ENCODE measurements at regions not wholly inside any gene's neighbourhood (a gene's known extent, or its start where the extent isn't known, plus 50 kb on each side); places are given as distances from the start of the nearest gene placed in this dataset.

DNA sequence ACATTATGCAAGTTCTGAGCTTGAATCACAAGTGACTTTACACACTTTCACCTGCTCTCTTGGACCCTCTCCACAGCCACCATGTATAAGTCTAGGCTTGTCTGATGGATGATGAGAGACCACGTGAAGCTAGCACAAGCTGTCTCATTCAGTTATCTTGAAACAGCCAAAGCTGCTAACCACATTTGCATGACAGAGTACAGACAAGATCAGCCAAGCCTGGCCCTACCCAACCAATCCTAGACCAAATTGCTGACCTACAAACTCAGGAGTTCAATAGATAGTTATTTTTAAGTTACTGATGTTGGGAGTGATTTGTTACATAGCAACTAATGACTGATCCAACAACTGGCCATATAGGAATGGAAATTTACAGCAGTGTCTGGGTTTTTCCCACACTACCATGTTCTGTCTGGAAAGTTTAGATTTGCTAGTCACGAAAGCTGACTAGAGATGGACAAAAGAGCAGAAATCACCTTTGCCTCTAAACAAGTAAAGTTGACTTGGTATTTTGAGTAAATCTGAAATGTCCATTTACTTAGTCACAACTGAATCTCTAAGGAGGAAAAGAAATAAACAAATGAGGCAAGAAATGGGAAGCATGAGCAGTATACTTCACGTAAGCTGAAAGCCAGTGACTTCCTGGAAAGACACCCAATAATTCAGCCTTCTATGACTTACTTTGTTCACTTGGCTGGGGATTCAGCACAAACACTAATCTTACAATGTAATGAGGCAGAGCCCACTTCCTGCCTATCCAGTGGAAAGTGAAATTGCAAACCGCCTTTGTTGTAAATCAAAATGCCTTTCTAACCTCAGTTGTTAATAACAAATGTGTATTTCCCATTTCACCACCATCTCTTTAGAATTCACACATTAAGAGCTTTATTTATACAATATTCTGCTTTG lies 101.7 kb downstream of the FAM181B start (continued):
- TF ChIP-seq, protein P1, sequence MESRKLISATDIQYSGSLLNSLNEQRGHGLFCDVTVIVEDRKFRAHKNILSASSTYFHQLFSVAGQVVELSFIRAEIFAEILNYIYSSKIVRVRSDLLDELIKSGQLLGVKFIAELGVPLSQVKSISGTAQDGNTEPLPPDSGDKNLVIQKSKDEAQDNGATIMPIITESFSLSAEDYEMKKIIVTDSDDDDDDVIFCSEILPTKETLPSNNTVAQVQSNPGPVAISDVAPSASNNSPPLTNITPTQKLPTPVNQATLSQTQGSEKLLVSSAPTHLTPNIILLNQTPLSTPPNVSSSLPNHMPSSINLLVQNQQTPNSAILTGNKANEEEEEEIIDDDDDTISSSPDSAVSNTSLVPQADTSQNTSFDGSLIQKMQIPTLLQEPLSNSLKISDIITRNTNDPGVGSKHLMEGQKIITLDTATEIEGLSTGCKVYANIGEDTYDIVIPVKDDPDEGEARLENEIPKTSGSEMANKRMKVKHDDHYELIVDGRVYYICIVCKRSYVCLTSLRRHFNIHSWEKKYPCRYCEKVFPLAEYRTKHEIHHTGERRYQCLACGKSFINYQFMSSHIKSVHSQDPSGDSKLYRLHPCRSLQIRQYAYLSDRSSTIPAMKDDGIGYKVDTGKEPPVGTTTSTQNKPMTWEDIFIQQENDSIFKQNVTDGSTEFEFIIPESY (IDR thresholded peaks at IDR 0.05), result no peak
- TF ChIP-seq PAX5 (IDR thresholded peaks at IDR 0.05; ENCODE audit: borderline replicate concordance, low read depth, low read length) (peak; percentile 32; the same call in 1 of the 2 replicates), ZSCAN29 (IDR thresholded peaks at IDR 0.05) (no peak), RFX5 (IDR thresholded peaks at IDR 0.05; ENCODE audit: low read depth, low read length) (peak; percentile 84), YBX1 (IDR thresholded peaks at IDR 0.05) (no peak), SMAD5 (IDR thresholded peaks at IDR 0.05; ENCODE audit: low read depth) (no peak), BRCA1 (IDR thresholded peaks at IDR 0.05; ENCODE audit: low read depth, low read length) (no peak), HDGF (IDR thresholded peaks at IDR 0.05) (no peak), ZBTB11 (CRISPR knock-in tag; IDR thresholded peaks at IDR 0.05) (no peak), BCL11A (IDR thresholded peaks at IDR 0.05; ENCODE audit: low read depth, low read length) (0 out of 2 replicates have a peak, but pooled peaks have one; percentile 6), HDAC6 (IDR thresholded peaks at IDR 0.05; ENCODE audit: unreplicated experiment) (no peak), RUNX3 (IDR thresholded peaks at IDR 0.05; ENCODE audit: low read length) (peak; percentile 44; the same call in 1 of the 2 replicates), ATF3 (IDR thresholded peaks at IDR 0.05; ENCODE audit: borderline replicate concordance, extremely low read depth, low read depth, low read length) (no peak), BACH1 (IDR thresholded peaks at IDR 0.05; ENCODE audit: borderline replicate concordance) (no peak), FOXK2 (IDR thresholded peaks at IDR 0.05) (no peak), SREBF2 (IDR thresholded peaks at IDR 0.05; ENCODE audit: low read length) (no peak)
- TF ChIP-seq, protein P2, sequence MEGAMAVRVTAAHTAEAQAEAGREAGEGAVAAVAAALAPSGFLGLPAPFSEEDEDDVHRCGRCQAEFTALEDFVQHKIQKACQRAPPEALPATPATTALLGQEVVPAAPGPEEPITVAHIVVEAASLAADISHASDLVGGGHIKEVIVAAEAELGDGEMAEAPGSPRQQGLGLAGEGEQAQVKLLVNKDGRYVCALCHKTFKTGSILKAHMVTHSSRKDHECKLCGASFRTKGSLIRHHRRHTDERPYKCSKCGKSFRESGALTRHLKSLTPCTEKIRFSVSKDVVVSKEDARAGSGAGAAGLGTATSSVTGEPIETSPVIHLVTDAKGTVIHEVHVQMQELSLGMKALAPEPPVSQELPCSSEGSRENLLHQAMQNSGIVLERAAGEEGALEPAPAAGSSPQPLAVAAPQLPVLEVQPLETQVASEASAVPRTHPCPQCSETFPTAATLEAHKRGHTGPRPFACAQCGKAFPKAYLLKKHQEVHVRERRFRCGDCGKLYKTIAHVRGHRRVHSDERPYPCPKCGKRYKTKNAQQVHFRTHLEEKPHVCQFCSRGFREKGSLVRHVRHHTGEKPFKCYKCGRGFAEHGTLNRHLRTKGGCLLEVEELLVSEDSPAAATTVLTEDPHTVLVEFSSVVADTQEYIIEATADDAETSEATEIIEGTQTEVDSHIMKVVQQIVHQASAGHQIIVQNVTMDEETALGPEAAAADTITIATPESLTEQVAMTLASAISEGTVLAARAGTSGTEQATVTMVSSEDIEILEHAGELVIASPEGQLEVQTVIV (IDR thresholded peaks at IDR 0.05; ENCODE audit: borderline replicate concordance, partially characterized antibody), result no peak
- TF ChIP-seq, protein P3, sequence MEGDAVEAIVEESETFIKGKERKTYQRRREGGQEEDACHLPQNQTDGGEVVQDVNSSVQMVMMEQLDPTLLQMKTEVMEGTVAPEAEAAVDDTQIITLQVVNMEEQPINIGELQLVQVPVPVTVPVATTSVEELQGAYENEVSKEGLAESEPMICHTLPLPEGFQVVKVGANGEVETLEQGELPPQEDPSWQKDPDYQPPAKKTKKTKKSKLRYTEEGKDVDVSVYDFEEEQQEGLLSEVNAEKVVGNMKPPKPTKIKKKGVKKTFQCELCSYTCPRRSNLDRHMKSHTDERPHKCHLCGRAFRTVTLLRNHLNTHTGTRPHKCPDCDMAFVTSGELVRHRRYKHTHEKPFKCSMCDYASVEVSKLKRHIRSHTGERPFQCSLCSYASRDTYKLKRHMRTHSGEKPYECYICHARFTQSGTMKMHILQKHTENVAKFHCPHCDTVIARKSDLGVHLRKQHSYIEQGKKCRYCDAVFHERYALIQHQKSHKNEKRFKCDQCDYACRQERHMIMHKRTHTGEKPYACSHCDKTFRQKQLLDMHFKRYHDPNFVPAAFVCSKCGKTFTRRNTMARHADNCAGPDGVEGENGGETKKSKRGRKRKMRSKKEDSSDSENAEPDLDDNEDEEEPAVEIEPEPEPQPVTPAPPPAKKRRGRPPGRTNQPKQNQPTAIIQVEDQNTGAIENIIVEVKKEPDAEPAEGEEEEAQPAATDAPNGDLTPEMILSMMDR (IDR thresholded peaks at IDR 0.05 in 2 of 3, conservative IDR thresholded peaks at IDR 0.05 in 1 of 3; ENCODE audit: control insufficient read depth in 2 of 3, extremely low read depth in 1 of 3, insufficient read depth in 1 of 3, low read depth in 3 of 3, low read length in 3 of 3), result no peak
